HEK293T (cell line): ENCODE measurements at regions not wholly inside any gene's neighbourhood (a gene's known extent, or its start where the extent isn't known, plus 50 kb on each side); places are given as distances from the start of the nearest gene placed in this dataset.

Source experiments
- BHLHE40 ChIP-seq: fragments of 450-650 bp; IDR thresholded peaks from 2 replicates; pipeline ENCODE4 v1.6.1; 2016; ENCODE audit warnings: mild to moderate bottlenecking, moderate library complexity, borderline replicate concordance
- ELF4 ChIP-seq: fragments of 450-650 bp; IDR thresholded peaks from 2 replicates; pipeline ENCODE4 v1.6.1; 2017; ENCODE audit warnings: antibody characterized with exemption
- FOXA1 ChIP-seq: fragments of 450-650 bp; IDR thresholded peaks from 2 replicates; pipeline ENCODE4 v1.6.1; 2016; ENCODE audit warnings: mild to moderate bottlenecking
- FOXK2 ChIP-seq: fragments of 450-650 bp; IDR thresholded peaks from 2 replicates; pipeline ENCODE4 v1.6.1; 2016; ENCODE audit warnings: mild to moderate bottlenecking
- L3MBTL2 ChIP-seq: fragments of 450-650 bp; conservative IDR thresholded peaks from 2 replicates; pipeline ENCODE4 v1.6.1; 2016; ENCODE audit warnings: mild to moderate bottlenecking
- NFRKB ChIP-seq: fragments of 450-650 bp; IDR thresholded peaks from 2 replicates; pipeline ENCODE4 v1.6.1; 2016; ENCODE audit warnings: mild to moderate bottlenecking, moderate library complexity
- SP1 ChIP-seq: fragments of 450-650 bp; IDR thresholded peaks from 2 replicates; pipeline ENCODE4 v1.6.1; 2017
- SUZ12 ChIP-seq: fragments of 450-650 bp; IDR thresholded peaks from 2 replicates; pipeline ENCODE4 v1.6.1; 2016; ENCODE audit warnings: mild to moderate bottlenecking
- TARDBP ChIP-seq: fragments of 450-650 bp; IDR thresholded peaks from 2 replicates; pipeline ENCODE4 v1.6.1; 2016

DNA sequence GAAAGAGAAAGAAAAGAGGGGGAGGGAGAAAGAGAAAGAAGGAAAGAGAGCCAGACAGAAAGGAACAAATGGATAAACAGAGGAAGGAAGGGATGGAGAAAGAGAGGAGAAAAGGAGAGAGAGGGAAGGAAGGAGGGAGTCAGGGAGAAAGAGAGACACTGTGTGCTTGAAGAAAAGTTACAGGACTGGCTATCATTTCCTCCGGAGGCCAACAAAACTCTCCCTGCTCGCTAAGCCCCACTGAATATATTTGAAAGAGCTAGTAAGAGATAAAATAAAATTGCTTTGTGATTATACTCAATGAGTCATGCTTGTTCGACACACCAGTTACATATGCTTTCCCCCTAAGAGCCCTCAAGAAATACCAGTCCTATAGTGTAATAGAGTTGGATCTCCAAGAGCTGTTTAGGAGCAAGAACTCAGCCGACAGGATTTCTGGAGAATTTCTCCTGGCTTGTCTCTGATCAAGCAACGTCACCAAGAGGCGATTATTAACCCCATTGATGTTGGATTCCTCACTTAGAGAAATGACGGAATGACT, 102.2 kb downstream of the MXRA5 start:
- TF ChIP-seq FOXA1 (no peak), SP1 (no peak), FOXK2 (no peak), TARDBP (no peak), ELF4 (no peak), BHLHE40 (no peak), NFRKB (no peak), SUZ12 (no peak), L3MBTL2 (no peak)
